Type B pancreatic cell (in vitro differentiated cells): ENCODE measurements at regions not wholly inside any gene's neighbourhood (a gene's known extent, or its start where the extent isn't known, plus 50 kb on each side); places are given as distances from the start of the nearest gene placed in this dataset.
"Not testable (repeated sequence)": the region's sequence is repeated elsewhere in the genome, so short reads cannot be mapped to it uniquely, and the experiment has no call there.

Experiments used
- DNase-seq: peaks from one replicate; pipeline ENCODE4 v3.0.0; 2021; ENCODE audit warnings: mixed read lengths; ENCODE audit not compliant: unreplicated experiment; ENCODE audit errors: extremely low spot score
- H3K27ac Mint-ChIP-seq: 2 replicates; pipeline ENCODE4 v1.8.0; 2021; ENCODE audit warnings: mild to moderate bottlenecking, mixed read lengths
- H3K27me3 Mint-ChIP-seq: 2 replicates; pipeline ENCODE4 v1.8.0; 2021; ENCODE audit warnings: mixed read lengths
- H3K36me3 Mint-ChIP-seq: 2 replicates; pipeline ENCODE4 v1.8.0; 2021; ENCODE audit warnings: mixed read lengths
- H3K4me1 Mint-ChIP-seq: one replicate; pipeline ENCODE4 v1.8.0; 2021; ENCODE audit warnings: mixed read lengths; ENCODE audit not compliant: unreplicated experiment
- H3K4me3 Mint-ChIP-seq: 2 replicates; pipeline ENCODE4 v1.8.0; 2021; ENCODE audit warnings: mild to moderate bottlenecking, mixed read lengths
- H3K9me3 Mint-ChIP-seq: 2 replicates; pipeline ENCODE4 v1.8.0; 2021; ENCODE audit warnings: mixed read lengths
- TF ChIP-seq, protein P1 (sequence below): fragments of 200-600 bp; sonication (generic); conservative IDR thresholded peaks from 2 replicates; pipeline ENCODE4 v1.5.0; 2021; ENCODE audit warnings: antibody characterized with exemption, mild to moderate bottlenecking

DNA sequence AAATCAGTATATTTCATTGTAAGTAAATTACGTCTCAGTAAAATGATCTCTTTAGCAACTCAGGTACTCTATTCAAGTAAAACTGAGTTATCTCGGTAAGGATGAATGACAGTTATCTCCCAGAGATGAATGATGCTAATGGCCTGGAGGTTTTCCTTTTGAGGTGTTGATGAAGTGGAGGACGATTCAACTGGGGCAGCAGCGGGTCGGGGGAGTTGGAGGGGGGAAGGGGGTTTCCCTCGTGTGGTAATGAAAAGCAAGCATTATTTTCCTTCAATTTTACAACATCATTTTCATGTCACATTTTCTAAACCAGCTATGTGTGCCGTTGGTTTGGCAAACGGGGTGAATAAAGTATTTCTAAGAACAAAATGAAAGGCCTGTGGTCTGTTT is 92.4 kb upstream of the ATXN3L start:
- Mint-ChIP-seq H3K4me1 (no peaks in the 10 kb centered on the region), H3K27ac (no peak overlapping the region), H3K9me3 (no peaks in the 10 kb centered on the region), H3K4me3 (no peak overlapping the region), H3K27me3 (no peaks in the 10 kb centered on the region), H3K36me3 (no peaks in the 10 kb centered on the region)
- no peak for DNase-seq
- TF ChIP-seq, protein P1, sequence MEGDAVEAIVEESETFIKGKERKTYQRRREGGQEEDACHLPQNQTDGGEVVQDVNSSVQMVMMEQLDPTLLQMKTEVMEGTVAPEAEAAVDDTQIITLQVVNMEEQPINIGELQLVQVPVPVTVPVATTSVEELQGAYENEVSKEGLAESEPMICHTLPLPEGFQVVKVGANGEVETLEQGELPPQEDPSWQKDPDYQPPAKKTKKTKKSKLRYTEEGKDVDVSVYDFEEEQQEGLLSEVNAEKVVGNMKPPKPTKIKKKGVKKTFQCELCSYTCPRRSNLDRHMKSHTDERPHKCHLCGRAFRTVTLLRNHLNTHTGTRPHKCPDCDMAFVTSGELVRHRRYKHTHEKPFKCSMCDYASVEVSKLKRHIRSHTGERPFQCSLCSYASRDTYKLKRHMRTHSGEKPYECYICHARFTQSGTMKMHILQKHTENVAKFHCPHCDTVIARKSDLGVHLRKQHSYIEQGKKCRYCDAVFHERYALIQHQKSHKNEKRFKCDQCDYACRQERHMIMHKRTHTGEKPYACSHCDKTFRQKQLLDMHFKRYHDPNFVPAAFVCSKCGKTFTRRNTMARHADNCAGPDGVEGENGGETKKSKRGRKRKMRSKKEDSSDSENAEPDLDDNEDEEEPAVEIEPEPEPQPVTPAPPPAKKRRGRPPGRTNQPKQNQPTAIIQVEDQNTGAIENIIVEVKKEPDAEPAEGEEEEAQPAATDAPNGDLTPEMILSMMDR = no peak

DNA sequence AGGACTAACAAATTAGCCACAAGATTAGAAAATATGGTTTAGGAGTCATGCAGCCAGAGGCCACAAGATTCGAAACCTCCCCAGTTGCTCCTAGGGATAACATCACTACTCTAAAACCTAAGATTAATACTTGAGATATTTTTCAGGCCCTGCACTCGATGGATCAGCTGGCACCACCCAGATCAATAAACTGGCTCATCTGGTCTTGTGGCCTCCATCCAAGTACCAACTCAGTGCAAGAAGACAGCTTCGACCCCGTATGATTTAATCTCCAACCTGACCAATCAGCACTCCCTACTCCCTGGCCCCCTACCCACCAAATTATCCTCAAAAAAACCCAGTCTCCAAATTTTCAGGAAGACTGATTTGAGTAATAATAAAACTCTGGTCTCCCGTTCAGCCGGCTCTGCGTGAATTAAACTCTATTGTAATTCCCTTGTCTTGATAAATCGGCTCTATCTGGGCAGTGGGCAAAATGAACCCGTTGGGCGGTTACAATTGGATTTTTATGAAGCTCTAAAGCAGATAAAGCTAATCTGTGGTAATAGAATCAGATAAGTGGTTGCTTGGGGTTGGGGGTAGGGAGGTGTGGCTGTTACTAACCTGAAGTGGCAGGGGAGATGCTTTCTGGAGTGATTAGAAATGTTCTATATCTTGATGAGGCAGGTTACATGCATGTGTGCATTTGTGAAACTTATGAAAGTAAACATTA is 91.8 kb upstream of the ATXN3L start:
- no peaks in the 10 kb centered on the region for H3K4me1 Mint-ChIP-seq
- no peaks in the 10 kb centered on the region for H3K27me3 Mint-ChIP-seq
- TF ChIP-seq, protein P1 = no peak
- no peak for DNase-seq
- H3K27ac Mint-ChIP-seq = no peak overlapping the region
- H3K4me3 Mint-ChIP-seq = no peak overlapping the region
- H3K36me3 Mint-ChIP-seq = no peaks in the 10 kb centered on the region
- H3K9me3 Mint-ChIP-seq = peaks cover 3% of the 10 kb centered on the region

DNA sequence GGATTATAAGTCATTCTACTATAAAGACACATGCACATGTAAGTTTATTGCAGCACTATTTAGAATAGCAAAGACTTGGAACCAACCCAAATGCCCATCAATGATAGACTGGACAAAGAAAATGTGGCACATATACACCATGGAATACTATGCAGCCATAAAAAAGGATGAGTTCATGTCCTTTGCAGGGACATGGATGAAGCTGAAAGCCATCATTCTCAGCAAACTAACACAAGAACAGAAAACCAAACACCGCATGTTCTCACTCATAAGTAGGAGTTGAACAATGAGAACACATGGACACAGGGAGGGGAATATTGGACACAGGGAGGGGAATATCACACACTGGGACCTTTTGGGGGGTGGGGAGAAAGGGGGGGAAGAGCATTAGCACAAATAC is 88.7 kb upstream of the ATXN3L start:
- not testable (repeated sequence) for H3K36me3 Mint-ChIP-seq

DNA sequence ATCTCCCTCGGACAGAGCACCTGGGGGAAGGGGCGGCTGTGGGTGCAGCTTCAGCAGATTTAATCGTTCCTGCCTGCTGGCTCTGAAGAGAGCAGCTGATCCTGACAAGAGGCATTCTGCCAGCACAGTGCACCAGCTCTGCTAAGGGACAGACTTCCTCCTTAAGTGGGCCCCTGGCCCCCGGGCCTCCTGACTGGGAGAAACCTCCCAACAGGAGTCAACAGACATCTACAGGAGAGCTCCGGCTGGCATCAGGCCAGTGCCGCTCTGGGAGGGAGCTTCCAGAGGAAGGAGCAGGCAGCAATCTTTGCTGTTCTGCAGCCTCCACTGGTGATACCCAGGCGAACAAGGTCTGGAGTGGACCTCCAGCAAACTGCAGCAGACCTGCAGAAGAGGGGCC is 84.9 kb upstream of the ATXN3L start:
- H3K9me3 Mint-ChIP-seq, H3K27me3 Mint-ChIP-seq, H3K36me3 Mint-ChIP-seq, DNase-seq, H3K4me1 Mint-ChIP-seq, H3K4me3 Mint-ChIP-seq, H3K27ac Mint-ChIP-seq: not testable (repeated sequence)

More for the DNA sequence above, 88.7 kb upstream of the ATXN3L start:
- not testable (repeated sequence) for H3K27ac Mint-ChIP-seq, H3K4me3 Mint-ChIP-seq, H3K27me3 Mint-ChIP-seq, DNase-seq, H3K4me1 Mint-ChIP-seq, H3K9me3 Mint-ChIP-seq

DNA sequence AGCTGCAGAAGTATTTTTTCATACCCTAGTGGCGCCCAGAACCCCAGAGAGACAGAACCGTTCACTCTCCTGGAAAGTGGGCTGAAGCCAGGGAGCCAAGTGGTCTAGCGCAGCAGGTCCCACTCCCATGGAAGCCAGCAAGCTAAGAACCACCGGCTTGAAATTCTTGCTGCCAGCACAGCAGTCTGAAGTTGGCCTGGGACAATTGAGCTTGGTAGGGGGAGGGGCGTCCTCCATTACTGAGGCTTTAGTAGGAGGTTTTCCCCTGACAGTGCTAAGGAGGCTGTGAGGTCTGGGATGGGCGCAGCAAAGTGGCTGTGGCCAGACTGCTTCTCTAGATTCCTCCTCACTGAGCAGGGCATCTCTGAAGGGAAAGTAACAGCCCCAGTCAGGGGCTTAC is 84.5 kb upstream of the ATXN3L start:
- Mint-ChIP-seq H3K4me3 (no peak overlapping the region), H3K27me3 (no peaks in the 10 kb centered on the region), H3K36me3 (no peaks in the 10 kb centered on the region), H3K4me1 (no peaks in the 10 kb centered on the region), H3K27ac (no peak overlapping the region), H3K9me3 (peaks cover 9% of the 10 kb centered on the region)
- no peak for DNase-seq
- TF ChIP-seq, protein P1 = no peak

DNA sequence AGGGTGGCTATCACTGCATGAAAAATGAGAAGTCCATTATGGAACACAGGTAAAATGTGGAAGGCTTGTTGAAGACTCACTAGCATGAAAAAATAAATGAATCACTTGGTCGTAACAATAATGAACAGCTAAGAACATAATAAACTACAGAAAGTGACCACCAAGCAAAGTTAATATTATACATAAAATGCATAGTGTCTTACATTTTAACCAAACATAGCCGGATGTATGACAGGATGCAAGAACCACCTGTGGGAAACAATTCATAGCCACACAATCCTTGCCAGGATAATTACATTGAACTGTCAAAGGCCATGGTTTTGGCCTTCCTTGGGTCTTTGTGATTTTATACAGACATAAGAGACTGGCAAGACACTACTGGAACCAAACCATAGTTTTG is 81.9 kb upstream of the ATXN3L start:
- Mint-ChIP-seq H3K36me3 (no peaks in the 10 kb centered on the region), H3K27ac (no peak overlapping the region), H3K4me3 (no peak overlapping the region), H3K9me3 (peaks cover 11% of the 10 kb centered on the region), H3K4me1 (no peaks in the 10 kb centered on the region), H3K27me3 (no peaks in the 10 kb centered on the region)
- TF ChIP-seq, protein P1 = no peak
- DNase-seq = no peak

DNA sequence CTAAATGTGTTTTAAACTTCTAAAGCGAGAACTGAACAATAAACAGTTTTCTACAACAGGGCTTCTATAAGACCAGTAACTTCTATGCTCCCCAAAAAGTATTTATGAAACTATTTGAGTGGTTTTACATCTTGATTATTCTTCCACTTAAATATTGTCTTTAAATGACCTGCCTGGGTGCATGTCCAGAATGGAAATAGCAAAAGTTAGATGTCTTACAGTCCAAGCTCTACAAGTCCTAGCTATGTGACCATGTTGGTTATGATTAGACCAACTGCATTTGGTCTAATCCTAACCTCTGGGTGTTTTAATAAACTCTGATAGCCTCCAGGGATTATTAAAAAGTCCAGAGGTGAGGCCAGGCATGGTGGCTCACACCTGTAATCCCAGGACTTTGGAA is 79.0 kb upstream of the ATXN3L start:
- Mint-ChIP-seq H3K9me3 (peaks cover 10% of the 10 kb centered on the region), H3K4me1 (no peaks in the 10 kb centered on the region), H3K4me3 (no peak overlapping the region), H3K36me3 (no peaks in the 10 kb centered on the region), H3K27ac (peak overlapping the region; percentile 84), H3K27me3 (no peaks in the 10 kb centered on the region)
- no peak for DNase-seq
- TF ChIP-seq, protein P1 = no peak
